HG03060 (cell line): ENCODE measurements at regions not wholly inside any gene's neighbourhood (a gene's known extent, or its start where the extent isn't known, plus 50 kb on each side); places are given as distances from the start of the nearest gene placed in this dataset.

Experiments used
- ATAC-seq: cut with Tn5 transposase; IDR thresholded peaks from one replicate; pipeline ENCODE4 v1.9.1; 2021; ENCODE audit warnings: low read depth, moderate number of reproducible peaks; ENCODE audit not compliant: unreplicated experiment

DNA sequence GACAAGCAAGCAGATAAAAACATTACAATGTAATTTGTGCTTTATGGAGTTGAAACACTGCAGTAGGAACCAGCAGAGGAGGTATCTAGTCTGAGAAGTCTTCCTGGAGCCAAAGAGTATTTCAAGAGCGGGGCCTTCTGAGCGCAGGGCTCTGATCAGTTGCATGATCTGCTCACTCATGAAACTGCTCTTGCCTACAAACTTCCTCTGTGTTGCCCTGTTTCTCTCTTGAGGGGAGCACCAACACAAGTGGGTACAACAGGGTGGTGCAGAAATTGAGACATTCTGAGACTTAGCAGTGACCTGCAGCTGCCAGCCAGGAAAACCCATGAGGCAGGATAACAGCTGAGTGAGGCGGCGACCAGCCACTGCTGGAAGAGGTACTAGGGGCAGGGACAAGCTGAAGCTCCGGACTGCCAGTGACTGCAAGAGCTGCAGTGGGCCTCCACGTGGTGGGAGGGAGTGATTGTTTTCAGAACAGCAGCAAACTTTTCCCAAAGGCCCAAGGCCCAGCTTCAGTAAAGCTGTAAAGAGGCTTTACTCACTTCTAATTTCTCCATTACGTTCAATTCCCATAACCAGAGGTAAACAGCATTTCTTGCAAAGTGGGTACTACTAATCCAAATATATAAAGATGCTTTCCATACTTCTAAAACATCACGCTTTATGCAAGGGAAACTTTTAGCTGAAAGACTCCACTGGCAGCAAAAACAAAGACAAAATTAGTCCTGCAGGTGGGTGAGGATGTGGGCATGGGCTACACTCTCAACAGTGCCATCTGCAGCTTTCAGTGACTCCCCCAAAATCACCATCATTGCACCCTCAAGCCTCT is 69.0 kb upstream of the LPP start:
- ATAC-seq = no peak

DNA sequence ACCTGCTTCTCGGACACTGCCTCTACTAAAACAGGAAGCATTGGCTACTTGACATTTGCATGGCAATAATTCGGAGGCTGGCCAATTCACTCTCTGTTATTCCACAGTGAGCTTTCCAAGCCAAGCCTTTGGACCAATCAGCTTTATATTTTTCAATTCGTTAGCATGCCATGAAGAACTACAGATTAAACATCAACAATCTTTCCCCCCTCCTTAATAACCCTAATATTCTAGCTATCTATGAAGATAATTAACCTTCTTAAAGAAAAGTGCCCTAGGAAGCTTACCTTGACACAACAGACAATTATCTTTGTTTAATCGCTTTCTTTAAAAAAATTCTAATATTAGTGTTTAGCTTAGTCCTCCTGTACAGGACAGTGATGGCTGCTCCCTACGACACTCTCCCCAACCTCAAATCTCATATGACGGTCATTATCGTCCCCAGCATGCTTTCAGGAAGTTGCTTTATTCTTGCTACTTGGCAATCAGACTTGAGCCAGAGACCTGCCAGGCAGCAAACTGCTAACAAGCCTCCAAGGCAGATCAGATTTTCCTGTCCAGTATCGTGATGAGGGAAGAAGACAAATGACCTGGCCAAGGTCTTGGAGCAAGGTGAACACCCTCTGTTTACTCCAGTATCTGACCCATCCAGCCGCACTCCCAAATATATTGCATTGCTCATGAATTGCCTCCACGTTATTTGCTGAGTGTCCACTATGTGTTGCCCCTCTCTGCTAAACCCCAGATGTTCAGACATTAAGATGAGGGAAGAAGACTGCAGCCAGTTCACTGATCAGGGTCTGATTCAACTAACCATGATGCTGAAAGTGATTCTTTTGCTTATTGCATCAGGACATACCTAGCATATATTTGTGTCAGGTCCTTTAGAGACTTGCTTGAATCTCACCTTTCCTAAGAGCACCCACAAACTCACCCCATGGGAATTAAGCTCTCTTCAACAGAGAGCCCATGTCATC is 68.1 kb upstream of the LPP start:
- no peak for ATAC-seq

DNA sequence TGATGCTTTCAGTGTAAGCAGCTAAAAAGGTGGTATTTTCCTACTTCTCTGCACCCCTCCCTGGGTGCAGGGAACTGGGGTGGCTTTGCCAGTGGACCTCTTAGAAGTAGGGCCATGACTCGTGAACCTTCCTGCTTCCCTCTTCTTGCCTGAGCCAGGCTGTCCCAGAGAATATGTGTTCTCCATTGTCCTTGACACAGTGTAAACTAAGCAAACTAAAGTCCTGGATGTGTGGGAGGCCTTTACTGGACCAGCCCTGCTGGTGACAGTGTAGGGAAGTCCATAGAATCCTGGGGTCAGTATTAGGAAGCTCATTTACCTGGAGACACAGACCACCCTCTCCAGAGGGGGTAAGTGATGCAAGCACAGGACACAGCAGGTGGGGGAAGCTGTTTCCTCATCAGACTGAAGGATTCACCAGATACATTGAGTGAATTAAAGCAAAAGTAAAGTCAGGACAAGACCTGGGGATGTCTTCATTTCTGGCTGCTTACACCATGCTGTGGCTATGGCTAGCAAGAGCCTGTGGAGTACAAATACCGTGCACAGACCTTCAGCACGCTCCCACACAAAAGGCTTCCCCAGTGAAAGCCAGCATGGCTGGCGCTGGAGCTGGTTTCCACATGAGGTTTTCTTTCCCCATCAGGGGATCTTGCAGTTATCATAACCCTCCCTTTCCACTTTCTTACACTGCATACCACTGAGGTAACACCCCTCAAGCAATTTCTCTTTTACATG is 64.8 kb upstream of the LPP start:
- no peak for ATAC-seq

DNA sequence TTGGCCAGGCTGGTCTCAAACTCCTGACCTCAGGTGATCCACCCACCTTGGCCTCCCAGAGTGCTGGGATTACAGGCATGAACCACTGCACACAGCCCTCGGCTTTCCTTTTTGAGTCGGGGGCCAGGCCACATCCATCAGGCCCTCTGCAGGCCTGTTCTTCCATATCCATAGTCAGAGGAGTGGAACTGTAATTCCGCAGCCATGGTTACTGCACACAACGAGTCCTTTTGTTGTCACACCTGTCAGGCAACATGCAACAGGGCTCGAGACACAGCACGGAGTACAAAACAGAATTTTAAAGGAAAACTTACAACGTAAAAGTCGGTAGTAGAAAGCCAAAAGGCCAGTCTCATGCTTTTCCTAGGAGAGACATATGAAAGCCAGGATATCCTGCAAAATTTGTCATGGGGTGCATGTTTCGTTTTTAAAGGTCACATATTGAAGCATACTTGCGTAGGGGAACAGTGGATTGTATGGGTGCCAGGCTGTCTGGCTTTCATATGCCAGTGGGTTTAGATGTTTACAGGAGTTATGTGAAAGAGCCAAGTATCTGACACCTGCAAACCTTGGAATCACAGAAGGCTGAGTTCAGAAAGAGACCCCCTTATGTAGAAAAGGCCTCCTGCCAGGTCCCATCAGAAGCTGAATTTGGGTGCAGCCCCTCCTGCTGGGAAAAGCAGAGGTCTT is 63.2 kb upstream of the LPP start:
- ATAC-seq = no peak

DNA sequence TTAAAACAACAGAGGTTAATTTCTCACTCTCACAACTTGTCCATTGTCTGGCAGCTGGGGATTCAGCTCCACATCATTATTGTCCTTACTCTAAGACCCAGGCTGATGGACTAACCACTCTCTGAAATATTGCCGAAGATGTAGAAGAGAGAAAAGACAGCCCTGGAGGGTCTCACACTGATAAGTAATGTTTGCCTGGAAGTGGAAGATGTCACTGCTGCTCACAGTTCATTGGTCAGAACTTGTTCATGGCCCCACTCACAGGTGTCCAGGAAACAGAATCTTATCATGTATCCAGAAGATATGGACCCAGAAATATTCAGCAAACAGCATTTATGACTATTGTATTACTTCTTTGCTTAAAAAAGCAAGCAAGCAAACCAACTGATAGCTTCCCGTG is 62.2 kb upstream of the LPP start:
- ATAC-seq = no peak

DNA sequence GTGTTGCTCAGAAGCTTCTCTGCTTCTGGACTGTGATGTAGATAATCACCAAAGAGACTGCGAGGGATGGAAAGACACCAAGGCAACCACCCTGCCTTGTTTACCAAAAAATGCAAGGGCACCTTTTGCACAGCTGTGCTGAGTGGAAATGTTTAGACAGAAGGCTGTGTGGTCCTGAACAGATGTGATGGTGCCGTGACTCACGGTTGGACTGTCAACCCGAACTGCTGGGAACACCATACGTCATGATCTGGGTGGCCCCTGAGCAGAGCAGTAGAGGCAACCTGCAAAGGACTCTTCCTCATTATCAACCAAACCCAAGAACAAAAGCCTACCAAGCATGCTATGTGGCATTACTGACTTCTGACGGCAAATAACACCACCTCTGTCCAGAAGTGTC is 61.3 kb upstream of the LPP start:
- ATAC-seq = no peak

DNA sequence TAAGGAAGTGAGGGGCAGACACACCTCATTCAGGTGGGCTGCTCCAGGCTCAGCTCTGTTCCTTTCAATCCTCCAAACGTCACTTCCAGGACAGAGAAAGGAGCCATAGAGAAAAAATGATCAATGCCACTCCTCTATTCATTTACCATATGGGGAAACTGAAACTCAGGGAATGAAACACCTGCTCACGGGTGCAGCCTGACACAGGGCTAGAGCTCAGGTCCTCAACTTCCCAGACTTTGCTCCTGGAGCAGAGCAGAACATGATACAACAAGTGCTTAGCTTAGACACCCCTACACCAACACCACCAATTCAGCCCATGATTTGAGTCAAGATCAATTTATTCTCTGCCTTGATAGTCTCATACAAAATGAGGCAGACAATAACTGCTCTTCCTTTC is 58.5 kb upstream of the LPP start:
- no peak for ATAC-seq

DNA sequence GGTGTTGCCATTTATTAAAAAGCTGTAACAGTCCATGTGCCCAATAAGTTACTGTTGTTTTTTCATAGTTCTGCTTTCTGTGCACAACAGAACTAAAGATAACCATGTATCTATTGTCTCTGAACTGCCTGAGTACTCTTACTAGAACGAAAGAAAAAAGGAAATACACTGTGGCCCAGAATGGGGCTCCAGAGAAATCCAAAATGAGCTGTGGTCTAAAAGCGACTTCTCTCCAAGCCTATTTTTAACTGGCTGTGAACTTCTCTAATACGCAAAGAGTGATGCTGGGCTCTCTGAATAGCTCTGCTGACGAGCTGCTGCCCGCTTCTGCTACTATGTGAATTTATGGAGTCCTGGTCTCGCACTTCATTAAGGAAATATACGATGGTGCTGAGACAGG is 56.2 kb upstream of the LPP start:
- no peak for ATAC-seq

DNA sequence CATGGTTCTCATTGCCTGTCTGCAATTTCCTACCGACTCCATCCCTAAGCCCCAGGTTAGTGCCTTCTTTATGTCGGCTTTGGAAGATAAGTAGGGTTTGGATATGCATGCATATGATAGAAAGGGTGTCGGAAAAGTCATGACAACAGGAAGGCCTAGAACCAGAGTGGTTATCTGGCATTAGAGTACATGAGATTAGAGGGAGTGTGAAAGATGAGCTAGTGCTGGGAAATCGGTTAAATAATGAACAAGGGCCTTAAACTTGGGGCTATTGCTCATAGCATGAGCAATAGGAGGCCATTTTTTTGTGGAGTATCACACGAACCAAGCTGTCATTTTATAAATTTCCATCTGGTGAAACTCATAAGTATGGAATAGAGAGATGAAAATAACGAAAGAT is 54.0 kb upstream of the LPP start:
- ATAC-seq = no peak

DNA sequence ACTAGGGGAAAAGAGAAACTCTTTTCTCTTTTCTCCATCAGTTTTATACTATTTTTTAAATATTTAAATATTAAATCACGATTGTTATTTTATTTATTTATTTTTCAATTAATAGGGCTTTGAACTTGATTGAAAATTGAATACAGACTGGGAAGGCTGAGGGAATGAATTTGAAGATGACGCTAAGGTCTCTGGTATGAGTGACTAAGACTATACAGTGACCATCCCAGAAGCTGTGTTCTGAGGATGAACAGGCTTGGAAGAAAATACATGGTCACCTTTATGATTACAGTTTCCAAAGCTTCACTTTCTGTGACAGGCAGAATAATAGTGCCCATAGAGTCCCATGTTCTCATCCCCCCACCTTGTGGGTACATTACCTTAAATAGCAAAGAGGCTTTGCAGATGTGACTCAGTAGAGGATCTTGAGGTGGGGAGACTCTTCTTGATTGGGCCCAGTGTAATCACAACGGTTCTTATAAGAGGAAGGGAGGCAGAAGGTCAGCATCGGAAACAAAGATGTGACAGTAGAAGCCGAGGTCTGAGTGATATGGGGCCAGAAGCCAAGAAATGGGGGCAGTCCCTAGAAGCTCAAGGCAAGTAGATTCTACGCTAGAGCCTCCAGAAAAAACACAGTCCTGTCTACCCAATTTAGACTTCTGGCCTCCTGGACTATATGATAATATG is 51.0 kb upstream of the LPP start:
- ATAC-seq = no peak

DNA sequence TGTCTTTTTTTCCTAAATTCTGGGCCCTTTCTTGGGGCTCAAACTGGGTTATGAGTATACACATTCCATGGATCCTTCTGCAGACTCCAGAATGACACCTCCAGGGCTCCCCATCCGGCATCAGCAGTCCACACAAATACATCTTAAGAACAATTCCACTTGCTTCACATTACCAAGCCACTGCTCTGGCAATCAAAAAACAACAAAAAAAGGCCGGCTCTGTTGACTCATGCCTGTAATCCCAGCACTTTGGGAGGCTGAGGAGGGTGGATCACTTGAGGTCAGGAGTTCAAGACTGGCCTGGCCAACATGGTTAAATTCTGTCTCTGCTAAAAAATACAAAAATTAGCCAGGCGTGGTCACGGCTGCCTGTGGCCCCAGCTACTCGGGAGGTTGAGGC is 49.9 kb upstream of the LPP start:
- ATAC-seq = no peak
